ENCODE measurements at regions not wholly inside any gene's neighbourhood (a gene's known extent, or its start where the extent isn't known, plus 50 kb on each side); places are given as distances from the start of the nearest gene placed in this dataset.

DNA sequence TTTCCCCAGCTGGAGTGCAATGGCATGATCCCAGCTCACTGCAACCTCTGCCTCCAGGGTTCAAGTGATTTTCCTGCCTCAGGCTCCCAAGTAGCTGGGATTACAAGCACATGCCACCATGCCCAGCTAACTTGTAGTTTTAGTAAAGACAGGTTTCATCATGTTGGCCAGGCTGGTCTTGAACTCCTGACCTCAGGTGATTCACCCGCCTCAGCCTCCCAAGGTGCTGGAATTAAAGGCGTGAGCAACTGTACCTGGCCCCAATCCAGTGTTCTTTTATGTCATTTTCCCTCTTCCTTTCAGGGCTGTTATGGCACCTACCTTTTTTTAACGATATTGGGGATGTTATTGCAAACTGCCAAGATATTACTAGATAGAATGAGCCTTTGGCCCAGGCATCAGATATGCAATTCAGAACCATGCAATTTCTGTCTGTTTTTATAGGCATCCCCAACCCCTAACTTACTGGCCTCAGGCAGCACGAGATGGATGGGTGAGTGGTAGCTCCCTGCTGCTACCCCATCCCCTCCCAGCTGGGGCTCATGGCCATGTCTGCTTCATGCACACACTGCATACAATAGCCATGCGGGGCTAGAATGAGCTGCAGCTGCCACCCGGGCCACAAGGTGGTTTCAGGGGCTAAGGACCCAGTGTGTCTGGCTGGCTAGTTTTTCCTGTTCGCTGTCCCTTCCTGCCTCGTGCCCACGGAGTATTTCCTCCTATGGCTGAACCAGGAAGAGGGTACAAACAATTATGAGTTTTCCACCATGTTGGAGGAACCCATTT is 1080.1 kb upstream of the SORCS1 start:
- no TSS peak for BruUV-seq (replicated peaks)
- H3F3A ChIP-seq (ENCODE audit: insufficient read depth, low read depth), result no peaks in the 10 kb centered on the region
- no peaks in the 10 kb centered on the region for H4K20me1 ChIP-seq (ENCODE audit: insufficient read depth)
- H3K79me2 ChIP-seq (ENCODE audit: low read depth), result no peaks in the 10 kb centered on the region
- no peaks in the 10 kb centered on the region for H3K27me3 ChIP-seq (ENCODE audit: insufficient read depth, low read depth)
- H3K27ac ChIP-seq, result no peak overlapping the region
- H3K36me3 ChIP-seq (ENCODE audit: low read depth), result no peaks in the 10 kb centered on the region
- no peak for TF ChIP-seq EZH2 (IDR thresholded peaks at IDR 0.05; ENCODE audit: low read depth)
- TF ChIP-seq, protein P1, sequence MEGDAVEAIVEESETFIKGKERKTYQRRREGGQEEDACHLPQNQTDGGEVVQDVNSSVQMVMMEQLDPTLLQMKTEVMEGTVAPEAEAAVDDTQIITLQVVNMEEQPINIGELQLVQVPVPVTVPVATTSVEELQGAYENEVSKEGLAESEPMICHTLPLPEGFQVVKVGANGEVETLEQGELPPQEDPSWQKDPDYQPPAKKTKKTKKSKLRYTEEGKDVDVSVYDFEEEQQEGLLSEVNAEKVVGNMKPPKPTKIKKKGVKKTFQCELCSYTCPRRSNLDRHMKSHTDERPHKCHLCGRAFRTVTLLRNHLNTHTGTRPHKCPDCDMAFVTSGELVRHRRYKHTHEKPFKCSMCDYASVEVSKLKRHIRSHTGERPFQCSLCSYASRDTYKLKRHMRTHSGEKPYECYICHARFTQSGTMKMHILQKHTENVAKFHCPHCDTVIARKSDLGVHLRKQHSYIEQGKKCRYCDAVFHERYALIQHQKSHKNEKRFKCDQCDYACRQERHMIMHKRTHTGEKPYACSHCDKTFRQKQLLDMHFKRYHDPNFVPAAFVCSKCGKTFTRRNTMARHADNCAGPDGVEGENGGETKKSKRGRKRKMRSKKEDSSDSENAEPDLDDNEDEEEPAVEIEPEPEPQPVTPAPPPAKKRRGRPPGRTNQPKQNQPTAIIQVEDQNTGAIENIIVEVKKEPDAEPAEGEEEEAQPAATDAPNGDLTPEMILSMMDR (conservative IDR thresholded peaks at IDR 0.05), result no peak
- ChIA-PET CTCF (no interaction called here), POLR2A (ENCODE audit: unreplicated experiment) (no interaction called here)
- no peak overlapping the region for H3K4me3 ChIP-seq
- intact Hi-C loops (cut with micrococcal nuclease; ENCODE audit: unreplicated experiment), result no loop called here
- H3K4me1 ChIP-seq (replicated peaks; ENCODE audit: insufficient read depth), result no peaks in the 10 kb centered on the region
- H3K9me3 ChIP-seq (ENCODE audit: insufficient read depth, low read depth), result no peaks in the 10 kb centered on the region
- no peaks in the 10 kb centered on the region for H3K9me2 ChIP-seq (ENCODE audit: insufficient read depth)
- H2AFZ ChIP-seq, result no peak overlapping the region
- DNase-seq, result no peak
- H3K4me2 ChIP-seq, result no peak overlapping the region

DNA sequence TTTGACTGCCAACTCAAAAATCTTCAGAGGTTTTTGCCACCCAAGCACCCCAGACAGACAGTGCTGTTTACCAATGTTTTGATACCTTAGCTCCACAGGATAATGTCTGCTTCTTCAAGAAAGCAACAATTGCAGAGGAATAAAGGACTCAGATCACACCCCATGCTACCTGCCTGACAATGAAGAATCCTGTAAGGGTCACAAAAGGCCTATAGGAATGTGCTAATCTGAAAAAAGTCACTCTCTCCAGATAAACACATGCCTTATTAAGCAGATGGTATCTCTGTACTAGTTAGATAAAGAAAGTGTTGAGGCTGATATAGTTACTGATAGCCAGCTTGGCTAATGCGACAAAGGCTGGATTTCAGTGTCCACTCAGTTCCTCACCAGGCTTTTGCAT is 1076.7 kb upstream of the SORCS1 start:
- no peak overlapping the region for H2AFZ ChIP-seq
- CTCF ChIA-PET, result no interaction called here

GRCh38 chr10:108238261-108238660 is 1073.8 kb upstream of the SORCS1 start:
- no peak for DNase-seq

More for the DNA sequence above, 1076.7 kb upstream of the SORCS1 start:
- Histone ChIP-seq H3F3A (ENCODE audit: insufficient read depth, low read depth) (no peaks in the 10 kb centered on the region), H3K79me2 (ENCODE audit: low read depth) (no peaks in the 10 kb centered on the region), H3K4me3 (no peak overlapping the region), H3K9me2 (ENCODE audit: insufficient read depth) (no peaks in the 10 kb centered on the region), H3K4me2 (no peak overlapping the region), H3K27me3 (ENCODE audit: insufficient read depth, low read depth) (no peaks in the 10 kb centered on the region), H3K36me3 (ENCODE audit: low read depth) (no peaks in the 10 kb centered on the region), H3K9me3 (ENCODE audit: insufficient read depth, low read depth) (no peaks in the 10 kb centered on the region), H4K20me1 (ENCODE audit: insufficient read depth) (no peaks in the 10 kb centered on the region), H3K27ac (no peak overlapping the region), H3K4me1 (replicated peaks; ENCODE audit: insufficient read depth) (no peaks in the 10 kb centered on the region)
- no TSS peak for BruUV-seq (replicated peaks)
- POLR2A ChIA-PET (ENCODE audit: unreplicated experiment), result no interaction called here
- DNase-seq, result no peak
- TF ChIP-seq, protein P1 (conservative IDR thresholded peaks at IDR 0.05), result no peak
- intact Hi-C loops (cut with micrococcal nuclease; ENCODE audit: unreplicated experiment), result no loop called here

More at GRCh38 chr10:108238261-108238660, 1073.8 kb upstream of the SORCS1 start:
- Histone ChIP-seq H3K27me3 (ENCODE audit: insufficient read depth, low read depth) (no peaks in the 10 kb centered on the region), H3K4me1 (replicated peaks; ENCODE audit: insufficient read depth) (no peaks in the 10 kb centered on the region), H3K9me3 (ENCODE audit: insufficient read depth, low read depth) (no peaks in the 10 kb centered on the region), H3K4me2 (no peak overlapping the region), H2AFZ (no peak overlapping the region), H3K36me3 (ENCODE audit: low read depth) (no peaks in the 10 kb centered on the region), H3K4me3 (no peak overlapping the region), H3K79me2 (ENCODE audit: low read depth) (no peaks in the 10 kb centered on the region), H3K27ac (no peak overlapping the region), H4K20me1 (ENCODE audit: insufficient read depth) (no peaks in the 10 kb centered on the region), H3F3A (ENCODE audit: insufficient read depth, low read depth) (no peaks in the 10 kb centered on the region), H3K9me2 (ENCODE audit: insufficient read depth) (no peaks in the 10 kb centered on the region)
- CTCF ChIA-PET, result no interaction called here
- TF ChIP-seq EZH2 (IDR thresholded peaks at IDR 0.05; ENCODE audit: low read depth), result no peak
- TF ChIP-seq, protein P1 (conservative IDR thresholded peaks at IDR 0.05), result no peak
- no TSS peak for BruUV-seq (replicated peaks)
- POLR2A ChIA-PET (ENCODE audit: unreplicated experiment), result no interaction called here
- intact Hi-C loops (cut with micrococcal nuclease; ENCODE audit: unreplicated experiment), result no loop called here

Data from PC-9 (cell line).